ENCODE measurements at regions not wholly inside any gene's neighbourhood (a gene's known extent, or its start where the extent isn't known, plus 50 kb on each side); places are given as distances from the start of the nearest gene placed in this dataset.

DNA sequence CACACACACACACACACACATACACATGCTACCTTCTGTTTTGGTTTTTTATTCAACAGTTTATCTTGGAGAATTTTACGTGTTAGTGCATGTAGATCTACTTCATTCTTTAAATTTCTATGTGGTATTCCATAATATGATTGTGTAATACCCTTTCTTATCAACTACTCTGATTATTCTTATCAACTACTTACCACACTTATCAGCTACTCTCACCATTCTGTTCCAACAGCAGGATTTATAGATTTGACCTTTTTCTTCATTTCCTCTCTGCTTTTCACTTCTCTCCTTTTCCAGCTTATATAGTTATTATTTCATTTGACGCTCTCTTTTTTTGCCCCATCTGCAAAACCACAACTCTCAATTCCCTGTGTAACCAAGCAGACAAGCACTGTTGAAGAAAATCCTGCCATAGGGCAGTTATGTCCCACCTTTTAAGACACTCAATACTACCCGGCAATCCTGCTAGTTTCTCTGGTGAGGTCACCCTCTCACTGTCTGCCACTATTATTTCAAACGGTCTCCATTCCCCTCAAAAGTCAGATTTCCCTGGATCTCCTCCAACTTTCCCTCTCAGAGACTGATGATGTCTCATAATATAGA lies 56.9 kb upstream of the SATB1 start:
- TF ChIP-seq EP300 (IDR thresholded peaks at IDR 0.05): no peak
- no peak for TF ChIP-seq CTCF (IDR thresholded peaks at IDR 0.05)
- no peak for TF ChIP-seq POLR2AphosphoS5 (IDR thresholded peaks at IDR 0.05)

Data from suprapubic skin (tissue), 4 donors.